Adrenal gland (tissue), 9 donors: ENCODE measurements at regions not wholly inside any gene's neighbourhood (a gene's known extent, or its start where the extent isn't known, plus 50 kb on each side); places are given as distances from the start of the nearest gene placed in this dataset.

Experiments used
- DNase-seq, 7 donors: peaks; one replicate each; pipeline ENCODE4 v3.0.0-alpha.2; 2019 to 2020
- H3K27ac ChIP-seq, 5 donors: fragments of 200-600 bp; sonication (generic) in 4 of 5; 1 replicate in 3 of 5; 2 replicates in 2 of 5; pipeline versions ENCODE4 v1.5.1 to v1.8.0; 2016 to 2020; ENCODE audit warnings: mild to moderate bottlenecking in 1 of 5
- H3K27me3 ChIP-seq: fragments of 200-600 bp; 2 replicates; pipeline ENCODE4 v1.8.0; 2021
- H3K36me3 ChIP-seq, 2 donors: fragments of 200-600 bp; replicated peaks in 1 of 2; 1 replicate in 1 of 2; 2 replicates in 1 of 2; pipeline versions ENCODE4 v1.5.1 to v1.8.0; 2018 to 2022
- H3K4me1 ChIP-seq, 2 donors: fragments of 200-600 bp; replicated peaks in 1 of 2; 1 replicate in 1 of 2; 2 replicates in 1 of 2; pipeline versions ENCODE4 v1.5.1 to v1.8.0; 2018 to 2021
- H3K4me3 ChIP-seq, 4 donors: fragments of 200-600 bp; sonication (generic) in 3 of 4; one replicate each; pipeline ENCODE4 v1.5.1; 2016 to 2018
- H3K9me3 ChIP-seq, 3 donors: fragments of 200-600 bp; sonication (generic) in 1 of 3; replicated peaks in 1 of 3; 1 replicate in 2 of 3; 2 replicates in 1 of 3; pipeline versions ENCODE4 v1.5.1 to v1.8.0; 2016 to 2021
- POLR2A ChIP-seq, 2 donors: fragments of 450-650 bp; IDR thresholded peaks; one replicate each; pipeline ENCODE4 v1.6.1; 2017; ENCODE audit warnings: antibody characterized with exemption in 2 of 2, mild to moderate bottlenecking in 2 of 2, moderate library complexity in 1 of 2
- WGBS, 4 donors: extraction: QIAGEN DNeasy Blood & Tissue Kit in 2 of 4; methylation state at CpG; one replicate each; pipeline versions ENCODE4 v1.1.5 to v1.1.7; 2013 to 2017; 5-methylcytosine and 5-hydroxymethylcytosine counted together
- intact Hi-C, 2 donors: fragments of 100-400 bp; cut with DNase I; formaldehyde crosslinking; loops; one replicate each; pipeline versions ENCODE4 v1.14.1 to v1.15.0; 2022 to 2023
- TF ChIP-seq, protein P1 (sequence below), 6 experiments: fragments of 450-650 bp in 4 of 6; fragments of 200-600 bp in 2 of 6; sonication (generic) in 1 of 6; IDR thresholded peaks; 1 replicate in 5 of 6; 2 replicates in 1 of 6; pipeline versions ENCODE4 v1.5.1 to v1.8.0; 2016 to 2021; ENCODE audit warnings: antibody characterized with exemption in 6 of 6, mild to moderate bottlenecking in 2 of 6, moderate library complexity in 1 of 6
- donor health status: healthy with polysubstance abuse.
- donor health status: Bipolar disorder and iron deficiency.
- donor health status: DM: yes; HTN: yes; CAD: no.
- donor health status: DM: no; HTN: no; CAD: no.
- donor health status: DM: no; HTN: no; CAD: no.

DNA sequence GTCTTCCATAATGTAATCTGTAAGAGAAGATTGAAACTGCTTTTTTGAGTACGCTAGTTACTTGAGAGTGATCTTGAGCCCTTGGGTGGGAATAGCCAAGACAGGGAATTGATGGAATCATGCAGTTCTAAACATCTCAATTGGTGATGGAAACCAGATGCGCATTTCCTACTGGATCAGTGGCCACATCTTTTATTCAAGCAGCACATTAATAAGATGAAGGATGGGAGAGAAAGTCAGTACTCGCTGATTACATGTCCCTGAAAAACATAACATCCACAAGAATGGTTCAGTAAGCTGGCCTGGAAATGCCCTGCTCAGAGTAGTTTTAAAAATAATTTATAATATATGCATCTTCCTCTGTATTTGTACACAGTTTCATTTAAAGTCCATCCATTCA is 833.8 kb downstream of the JRKL start:
- TF ChIP-seq, protein P1, sequence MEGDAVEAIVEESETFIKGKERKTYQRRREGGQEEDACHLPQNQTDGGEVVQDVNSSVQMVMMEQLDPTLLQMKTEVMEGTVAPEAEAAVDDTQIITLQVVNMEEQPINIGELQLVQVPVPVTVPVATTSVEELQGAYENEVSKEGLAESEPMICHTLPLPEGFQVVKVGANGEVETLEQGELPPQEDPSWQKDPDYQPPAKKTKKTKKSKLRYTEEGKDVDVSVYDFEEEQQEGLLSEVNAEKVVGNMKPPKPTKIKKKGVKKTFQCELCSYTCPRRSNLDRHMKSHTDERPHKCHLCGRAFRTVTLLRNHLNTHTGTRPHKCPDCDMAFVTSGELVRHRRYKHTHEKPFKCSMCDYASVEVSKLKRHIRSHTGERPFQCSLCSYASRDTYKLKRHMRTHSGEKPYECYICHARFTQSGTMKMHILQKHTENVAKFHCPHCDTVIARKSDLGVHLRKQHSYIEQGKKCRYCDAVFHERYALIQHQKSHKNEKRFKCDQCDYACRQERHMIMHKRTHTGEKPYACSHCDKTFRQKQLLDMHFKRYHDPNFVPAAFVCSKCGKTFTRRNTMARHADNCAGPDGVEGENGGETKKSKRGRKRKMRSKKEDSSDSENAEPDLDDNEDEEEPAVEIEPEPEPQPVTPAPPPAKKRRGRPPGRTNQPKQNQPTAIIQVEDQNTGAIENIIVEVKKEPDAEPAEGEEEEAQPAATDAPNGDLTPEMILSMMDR (IDR thresholded peaks at IDR 0.05): no peak
- no peak for TF ChIP-seq POLR2A (IDR thresholded peaks at IDR 0.05)
- 79 to 91% (median 85%) methylated on average over 3 of the region's 3 CpGs for WGBS, 4 donors
- no peak overlapping the region for H3K4me3 ChIP-seq

DNA sequence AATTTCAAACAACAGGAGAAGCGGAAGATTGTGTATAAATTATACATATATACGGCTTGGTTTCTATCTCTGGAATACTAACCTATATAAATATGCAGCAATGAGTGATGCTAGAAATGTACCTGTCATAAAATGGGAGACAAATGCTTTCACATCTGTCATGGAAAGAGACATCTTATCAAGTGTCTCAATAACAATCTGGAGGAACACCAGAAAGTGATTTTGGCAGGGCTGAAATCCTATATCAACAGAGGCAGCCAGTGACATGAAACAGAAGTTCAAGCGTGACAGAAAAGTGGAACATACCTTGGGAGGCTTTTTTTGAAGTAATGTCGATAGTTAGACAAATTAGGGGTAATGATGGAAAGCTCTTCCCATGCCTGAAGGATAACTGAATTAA is 834.6 kb downstream of the JRKL start:
- H3K27me3 ChIP-seq: no peaks in the 10 kb centered on the region
- H3K4me1 ChIP-seq: no peaks in the 10 kb centered on the region
- H3K4me3 ChIP-seq: no peak overlapping the region
- intact Hi-C loops: no loop called here
- H3K9me3 ChIP-seq: no peaks in the 10 kb centered on the region
- TF ChIP-seq POLR2A (IDR thresholded peaks at IDR 0.05): no peak
- TF ChIP-seq, protein P1 (IDR thresholded peaks at IDR 0.05): no peak
- WGBS, 4 donors: 70 to 84% (median 76%) methylated on average over 4 of the region's 4 CpGs
- DNase-seq: no peak
- no peaks in the 10 kb centered on the region for H3K36me3 ChIP-seq
- no peak overlapping the region for H3K27ac ChIP-seq

More for the DNA sequence above, 833.8 kb downstream of the JRKL start:
- Histone ChIP-seq H3K27ac (no peak overlapping the region), H3K4me1 (no peaks in the 10 kb centered on the region), H3K27me3 (no peaks in the 10 kb centered on the region), H3K36me3 (no peaks in the 10 kb centered on the region), H3K9me3 (no peaks in the 10 kb centered on the region)
- DNase-seq: no peak
- intact Hi-C loops: no loop called here

DNA sequence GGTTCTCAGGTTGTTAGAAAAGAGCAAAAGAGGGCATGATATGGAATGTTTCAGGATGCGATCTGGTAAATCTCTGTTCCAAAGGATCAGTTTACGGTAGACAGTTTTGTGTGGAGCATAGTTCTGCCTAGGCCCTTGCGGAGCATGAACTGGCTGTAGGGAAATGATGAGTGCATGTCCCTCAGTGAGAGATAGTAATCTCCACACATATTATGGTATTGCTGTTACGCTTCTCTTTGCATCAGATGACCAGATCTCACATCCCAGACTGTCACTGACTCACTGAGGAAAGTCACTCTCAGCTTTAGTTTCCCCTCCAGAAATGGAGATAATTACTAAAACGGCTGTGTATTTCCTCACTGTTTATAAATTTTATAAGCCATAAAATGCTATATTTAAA is 836.0 kb downstream of the JRKL start:
- WGBS, 4 donors: 82 to 91% (median 85%) methylated on average over 5 of the region's 5 CpGs
- Histone ChIP-seq H3K9me3 (no peaks in the 10 kb centered on the region), H3K36me3 (no peaks in the 10 kb centered on the region), H3K4me1 (no peaks in the 10 kb centered on the region), H3K27ac (no peak overlapping the region), H3K27me3 (no peaks in the 10 kb centered on the region), H3K4me3 (no peak overlapping the region)
- no peak for DNase-seq
- no peak for TF ChIP-seq POLR2A (IDR thresholded peaks at IDR 0.05)
- TF ChIP-seq, protein P1 (IDR thresholded peaks at IDR 0.05): no peak
- intact Hi-C loops: no loop called here

DNA sequence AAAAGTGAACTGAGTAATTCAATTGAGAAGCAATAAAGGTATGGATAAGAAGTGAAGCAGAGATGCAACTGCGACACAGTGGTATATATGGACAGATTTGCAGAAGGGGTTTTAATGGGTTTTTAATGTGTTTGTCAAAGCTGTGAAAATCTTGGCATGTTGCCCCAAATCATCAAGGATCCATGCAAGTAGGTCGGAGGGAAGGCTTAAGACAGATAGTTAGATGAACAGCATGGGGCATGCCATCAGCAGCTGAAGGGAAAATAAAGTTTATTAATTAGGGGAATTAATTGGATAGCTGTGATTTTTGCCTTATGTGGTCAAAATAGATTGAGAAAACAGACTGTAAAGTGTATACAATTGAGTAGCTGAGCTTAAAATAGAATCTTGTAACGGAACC is 840.1 kb downstream of the JRKL start:
- DNase-seq: no peak
- no peaks in the 10 kb centered on the region for H3K27me3 ChIP-seq
- H3K9me3 ChIP-seq: no peaks in the 10 kb centered on the region
- H3K36me3 ChIP-seq: no peaks in the 10 kb centered on the region
- intact Hi-C loops: no loop called here
- TF ChIP-seq, protein P1 (IDR thresholded peaks at IDR 0.05): no peak
- no peak for TF ChIP-seq POLR2A (IDR thresholded peaks at IDR 0.05)
- no peak overlapping the region for H3K27ac ChIP-seq
- H3K4me1 ChIP-seq: no peaks in the 10 kb centered on the region
- no peak overlapping the region for H3K4me3 ChIP-seq
- WGBS, 4 donors: 67 to 78% (median 69%) methylated on average over 3 of the region's 3 CpGs
